HG03354 (cell line): ENCODE measurements at regions not wholly inside any gene's neighbourhood (a gene's known extent, or its start where the extent isn't known, plus 50 kb on each side); places are given as distances from the start of the nearest gene placed in this dataset.
"Not testable (repeated sequence)": the region's sequence is repeated elsewhere in the genome, so short reads cannot be mapped to it uniquely, and the experiment has no call there.

Source experiments
- ATAC-seq: cut with Tn5 transposase; IDR thresholded peaks from one replicate; pipeline ENCODE4 v1.9.1; 2021; ENCODE audit warnings: mild to moderate bottlenecking; ENCODE audit not compliant: unreplicated experiment, poor library complexity, severe bottlenecking

DNA sequence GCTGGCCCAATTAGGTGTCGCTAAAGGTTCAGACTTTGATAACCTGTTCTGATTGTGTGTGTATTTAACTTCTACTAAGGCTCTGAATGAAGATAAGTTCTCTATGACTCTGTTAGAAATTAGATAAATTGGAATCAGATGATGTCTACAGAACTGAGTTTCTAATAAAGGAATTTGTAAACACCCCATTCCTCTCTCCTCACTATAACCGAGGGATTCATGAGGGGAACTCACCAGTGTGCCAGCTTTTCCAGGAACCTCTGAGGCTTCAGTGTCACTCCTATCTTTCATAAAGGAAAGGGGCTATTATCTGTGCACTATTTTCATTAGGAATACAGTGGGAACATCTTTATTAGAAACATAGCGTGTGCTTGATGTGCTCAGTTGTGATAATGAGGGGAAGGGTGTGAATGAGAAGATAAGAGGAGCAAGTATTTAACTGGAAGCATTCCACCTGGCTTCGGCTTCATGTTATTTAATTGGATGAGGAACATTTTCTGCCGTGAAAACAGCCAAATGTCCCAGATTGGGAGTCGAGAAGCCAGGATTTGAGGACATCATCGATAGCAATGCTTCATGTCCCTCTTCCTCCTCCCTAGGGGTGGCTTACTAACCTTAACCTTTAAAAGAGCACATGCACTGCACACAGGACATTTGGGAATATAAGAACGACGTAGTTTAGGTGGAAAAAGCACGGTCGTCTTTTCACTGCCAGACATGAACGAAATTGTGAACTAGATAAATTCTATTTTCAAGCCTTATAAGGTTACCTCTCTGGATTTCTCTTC is 84.8 kb upstream of the TCF4 start:
- ATAC-seq, result no peak

DNA sequence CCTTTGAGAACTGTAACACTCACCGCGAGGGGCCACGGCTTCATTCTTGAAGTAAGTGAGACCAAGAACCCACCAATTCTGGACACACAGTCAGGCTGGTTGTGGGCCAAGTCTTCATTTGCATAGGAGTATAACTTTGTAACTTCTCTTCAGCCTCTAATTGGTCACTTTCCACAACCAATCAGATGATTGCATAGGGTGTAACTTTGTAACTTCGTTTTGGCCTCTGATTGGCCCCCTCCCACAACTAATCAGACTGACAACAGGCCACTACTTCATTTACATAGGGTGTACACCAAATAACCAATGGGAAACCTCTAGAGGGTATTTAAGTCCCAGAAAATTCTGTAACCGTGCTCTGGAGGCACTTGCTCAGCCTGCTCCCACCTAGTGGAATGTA is 77.5 kb upstream of the TCF4 start:
- no peak for ATAC-seq

DNA sequence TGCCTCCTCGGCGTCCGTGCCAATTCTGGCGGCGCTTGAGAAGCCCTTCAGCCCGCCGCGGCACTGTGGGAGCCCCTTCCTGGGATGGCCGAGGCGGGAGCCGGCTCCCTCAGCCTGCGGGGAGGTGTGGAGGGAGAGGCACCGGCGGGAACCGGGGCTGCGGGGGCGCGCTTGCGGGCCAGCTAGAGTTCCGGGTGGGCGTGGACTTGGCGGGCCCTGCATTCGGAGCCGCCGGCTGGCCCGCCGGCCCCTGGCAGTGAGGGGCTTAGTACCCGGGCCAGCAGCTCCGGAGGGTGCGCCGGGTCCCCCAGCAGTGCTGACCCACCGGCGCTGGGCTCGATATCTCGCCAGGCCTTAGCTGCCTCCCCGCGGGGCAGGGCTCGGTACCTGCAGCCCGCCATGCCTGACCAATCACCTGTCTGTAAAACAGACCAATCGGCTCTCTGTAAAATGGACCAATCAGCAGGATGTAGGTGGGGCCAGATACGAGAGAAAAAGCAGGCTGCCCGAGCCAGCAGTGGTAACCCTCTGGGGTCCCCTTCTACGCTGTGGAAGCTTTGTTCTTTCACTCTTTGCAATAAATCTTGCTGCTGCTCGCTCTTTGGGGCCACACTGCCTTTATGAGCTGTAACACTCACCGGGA is 76.9 kb upstream of the TCF4 start:
- ATAC-seq, result not testable (repeated sequence)

DNA sequence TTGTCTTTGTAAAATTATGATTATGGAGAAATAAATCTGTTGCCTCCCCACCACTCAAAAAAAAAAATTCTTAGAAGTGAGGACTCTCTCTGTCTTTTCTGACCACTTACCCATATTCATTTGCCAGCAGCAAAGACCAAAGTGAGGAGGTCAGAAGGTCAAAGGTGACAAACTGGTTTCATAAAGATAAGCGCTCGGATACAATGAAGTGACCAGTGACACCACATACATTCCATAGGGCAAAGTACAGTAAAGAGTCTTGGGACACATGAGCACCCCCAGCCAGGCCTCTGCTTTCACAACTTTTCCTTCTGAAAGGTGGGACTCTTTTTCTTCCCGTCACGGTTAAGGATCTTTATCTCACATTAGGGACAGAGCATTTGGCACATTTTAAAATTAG is 75.9 kb upstream of the TCF4 start:
- ATAC-seq, result no peak

DNA sequence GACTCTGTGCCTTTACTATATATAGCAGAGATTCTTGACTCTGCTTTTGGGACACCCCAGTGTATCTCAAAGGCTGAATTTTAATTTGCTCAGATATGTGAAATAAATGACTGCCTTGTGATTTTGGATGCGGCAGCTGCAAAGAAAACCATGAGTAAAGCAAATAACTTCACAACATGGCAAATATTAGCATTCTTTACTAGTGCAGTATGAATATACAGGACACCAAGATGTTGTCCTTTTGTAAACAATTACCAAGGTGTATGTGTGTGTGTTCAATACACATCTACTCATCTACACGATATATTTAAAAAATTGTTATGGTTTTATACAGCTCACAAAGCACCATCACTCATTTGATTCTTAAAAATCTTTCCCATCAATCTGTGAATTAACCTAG is 70.6 kb upstream of the TCF4 start:
- ATAC-seq, result no peak

DNA sequence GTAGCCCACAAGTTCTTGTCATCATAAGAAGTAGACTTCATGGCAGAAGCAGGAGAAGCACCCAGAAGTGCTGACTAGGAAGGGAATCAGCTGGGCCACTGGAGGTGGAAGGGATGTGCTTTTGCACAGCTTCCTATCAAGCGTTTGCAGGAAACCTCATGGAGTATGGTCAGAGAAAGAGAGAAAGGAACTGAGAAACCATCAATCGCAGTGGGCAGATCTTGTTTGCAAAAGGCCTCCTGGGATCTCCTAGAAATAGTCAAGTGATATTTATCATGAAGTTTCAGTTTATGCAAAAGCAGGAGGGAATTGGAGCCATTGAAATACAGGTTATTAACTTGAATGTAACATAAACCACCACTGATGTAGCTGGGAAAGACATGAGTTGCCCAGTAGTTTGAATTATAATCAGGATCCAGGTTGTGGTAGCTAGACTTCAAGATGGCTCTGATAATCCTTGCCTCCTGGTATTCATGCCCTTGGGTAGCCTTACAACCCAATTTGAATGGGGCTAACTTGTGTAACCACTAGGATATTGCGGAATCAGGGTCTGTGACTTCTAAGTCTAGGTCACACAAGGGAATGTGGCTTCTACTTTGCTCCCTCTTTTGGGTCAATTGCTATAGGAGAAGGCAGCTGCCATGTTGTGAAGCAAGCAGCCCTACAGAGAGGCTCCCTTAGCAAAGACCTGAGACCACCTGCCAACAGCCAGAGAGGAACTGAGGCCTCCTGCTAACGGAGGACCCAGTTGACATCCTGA is 69.8 kb upstream of the TCF4 start:
- ATAC-seq, result no peak

DNA sequence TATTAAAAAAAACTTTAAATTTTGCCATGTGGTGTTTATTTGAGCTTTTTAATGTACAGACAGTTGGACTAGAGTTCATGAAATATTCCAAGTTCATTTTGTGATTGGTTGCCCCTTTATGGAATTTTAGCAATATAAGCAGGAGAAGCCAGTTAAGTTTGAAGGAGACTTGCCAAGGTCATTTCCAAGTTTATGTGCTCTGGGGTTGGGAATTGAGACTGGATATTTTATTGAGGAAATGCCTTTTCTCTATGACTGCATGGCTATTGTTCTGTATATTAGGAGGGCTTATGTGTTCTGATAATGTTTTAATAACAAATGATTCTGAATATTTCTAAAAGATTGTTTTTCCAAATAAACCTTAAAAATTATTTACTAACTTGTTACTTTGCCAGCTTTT is 67.0 kb upstream of the TCF4 start:
- ATAC-seq, result no peak

DNA sequence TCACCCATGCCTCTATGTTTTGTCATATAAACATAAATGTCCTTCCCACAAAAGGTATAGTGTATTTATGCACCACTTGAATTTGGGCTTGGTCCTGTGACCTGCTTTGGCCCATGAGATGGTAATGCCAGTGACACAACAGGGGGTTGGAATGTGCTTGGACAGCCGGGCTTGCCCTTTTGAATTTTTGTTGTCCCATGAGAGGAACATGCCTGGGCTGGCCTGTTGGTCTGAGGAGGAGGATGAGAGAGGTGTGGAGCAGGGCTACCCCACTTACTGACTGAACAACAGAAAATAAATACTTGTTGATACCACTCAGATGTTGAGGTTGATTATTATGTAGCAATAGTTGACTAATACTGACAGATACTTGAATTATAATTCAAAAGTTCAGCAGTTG is 63.2 kb upstream of the TCF4 start:
- no peak for ATAC-seq

DNA sequence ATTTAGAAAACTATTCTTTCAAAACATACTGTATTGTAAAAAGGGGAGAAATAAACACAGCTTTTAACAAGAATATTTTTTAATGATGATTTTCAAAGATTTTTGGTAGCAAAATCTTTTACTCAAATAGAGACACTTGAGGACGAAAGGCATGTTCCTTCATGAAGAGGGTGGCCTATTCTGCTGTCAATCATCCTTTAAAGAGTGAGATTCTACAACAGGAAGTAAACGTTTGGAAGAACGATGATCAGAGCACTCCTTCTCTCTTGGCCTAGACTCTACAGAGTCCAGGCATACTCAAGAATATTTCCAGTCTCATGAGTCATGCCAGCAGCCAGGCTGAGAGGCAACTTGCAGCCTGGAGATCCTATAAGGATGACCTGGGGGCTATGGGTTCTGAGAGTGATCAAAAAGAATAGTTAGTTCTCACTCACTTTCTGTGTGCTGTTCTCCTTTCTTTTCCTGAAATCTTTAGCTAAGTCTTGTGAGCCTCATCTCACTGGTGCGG is 62.4 kb upstream of the TCF4 start:
- no peak for ATAC-seq

DNA sequence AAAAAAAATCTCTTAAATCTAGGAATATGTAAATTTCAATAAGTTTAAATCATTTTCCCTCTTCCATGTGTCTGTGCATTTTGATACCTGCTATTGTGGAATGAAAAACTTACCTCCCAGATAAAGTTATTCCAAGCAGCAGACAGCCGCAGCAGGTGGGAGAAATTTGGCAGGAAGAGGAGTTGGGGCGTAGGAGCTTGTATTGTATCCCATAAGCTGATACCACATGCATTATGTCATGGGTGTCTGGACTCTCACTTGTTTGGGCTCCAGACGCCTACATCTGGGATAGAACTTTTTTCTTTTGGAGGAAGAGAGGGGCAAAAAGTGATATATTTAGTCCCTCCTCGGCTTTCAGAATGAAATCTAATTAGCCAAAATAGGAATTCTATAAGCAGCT is 59.3 kb upstream of the TCF4 start:
- ATAC-seq, result no peak

DNA sequence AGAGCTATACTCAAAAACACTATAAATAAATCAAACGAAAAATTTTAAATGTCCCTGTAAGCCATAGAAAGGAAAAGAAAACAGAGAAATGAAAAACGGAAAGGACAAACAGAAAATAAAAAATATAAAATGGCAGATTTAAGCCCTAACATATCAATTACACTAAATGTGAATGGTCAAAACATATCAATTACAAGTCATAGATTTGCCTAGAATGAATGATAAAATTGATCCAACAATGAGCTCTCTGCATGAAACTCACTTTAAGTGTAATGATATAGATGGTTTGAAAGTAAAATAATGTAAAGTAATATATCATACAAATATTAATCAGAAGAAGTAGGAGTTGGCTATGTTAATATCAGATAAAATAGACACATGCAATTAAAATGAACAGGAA is 54.2 kb upstream of the TCF4 start:
- ATAC-seq, result no peak

DNA sequence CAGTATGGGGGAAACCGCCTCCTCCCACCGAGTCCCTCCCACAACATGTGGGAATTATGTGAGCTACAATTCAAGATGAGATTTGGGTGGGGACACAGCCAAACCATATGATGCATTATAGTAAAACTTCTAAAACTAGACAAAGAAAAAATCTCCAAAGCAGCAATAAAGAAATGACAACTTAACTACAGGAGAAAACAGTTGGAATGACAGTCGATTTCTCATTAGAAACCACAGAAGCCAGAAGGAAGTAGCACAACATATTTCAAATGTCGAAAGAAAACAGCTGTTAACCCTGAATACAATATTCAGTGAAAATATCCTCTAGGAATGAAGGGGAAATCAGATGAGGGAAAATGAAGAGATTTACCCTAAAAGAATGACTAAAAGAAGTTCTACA is 53.5 kb upstream of the TCF4 start:
- ATAC-seq, result no peak
